ENCODE measurements at regions not wholly inside any gene's neighbourhood (a gene's known extent, or its start where the extent isn't known, plus 50 kb on each side); places are given as distances from the start of the nearest gene placed in this dataset.

- TF ChIP-seq, protein P1, sequence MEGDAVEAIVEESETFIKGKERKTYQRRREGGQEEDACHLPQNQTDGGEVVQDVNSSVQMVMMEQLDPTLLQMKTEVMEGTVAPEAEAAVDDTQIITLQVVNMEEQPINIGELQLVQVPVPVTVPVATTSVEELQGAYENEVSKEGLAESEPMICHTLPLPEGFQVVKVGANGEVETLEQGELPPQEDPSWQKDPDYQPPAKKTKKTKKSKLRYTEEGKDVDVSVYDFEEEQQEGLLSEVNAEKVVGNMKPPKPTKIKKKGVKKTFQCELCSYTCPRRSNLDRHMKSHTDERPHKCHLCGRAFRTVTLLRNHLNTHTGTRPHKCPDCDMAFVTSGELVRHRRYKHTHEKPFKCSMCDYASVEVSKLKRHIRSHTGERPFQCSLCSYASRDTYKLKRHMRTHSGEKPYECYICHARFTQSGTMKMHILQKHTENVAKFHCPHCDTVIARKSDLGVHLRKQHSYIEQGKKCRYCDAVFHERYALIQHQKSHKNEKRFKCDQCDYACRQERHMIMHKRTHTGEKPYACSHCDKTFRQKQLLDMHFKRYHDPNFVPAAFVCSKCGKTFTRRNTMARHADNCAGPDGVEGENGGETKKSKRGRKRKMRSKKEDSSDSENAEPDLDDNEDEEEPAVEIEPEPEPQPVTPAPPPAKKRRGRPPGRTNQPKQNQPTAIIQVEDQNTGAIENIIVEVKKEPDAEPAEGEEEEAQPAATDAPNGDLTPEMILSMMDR (IDR thresholded peaks at IDR 0.05): no peak
- intact Hi-C loops (cut with DNase I): loop anchor here (5.0 kb wide), 2 partner anchors 33 to 263 kb away; no protein-coding TSS in a partner anchor
- H3K9me3 ChIP-seq: no peaks in the 10 kb centered on the region
- no peaks in the 10 kb centered on the region for H3K36me3 ChIP-seq
- peak in 1 of 2 donors; percentile 64 for DNase-seq (ENCODE audit: low spot score in 2 of 2)
- peak overlapping the region; percentile 85 to 93 for H3K27ac ChIP-seq
- no peak overlapping the region for H3K4me3 ChIP-seq
- H3K27me3 ChIP-seq: no peaks in the 10 kb centered on the region
- H3K4me1 ChIP-seq: peaks cover 15 to 28% of the 10 kb centered on the region in 2 donors
Observed at GRCh38 chr15:99443768-99444446, 121.9 kb upstream of the MEF2A start.

GRCh38 chr15:99445272-99445850 is 120.4 kb upstream of the MEF2A start:
- Histone ChIP-seq H3K36me3 (no peaks in the 10 kb centered on the region), H3K4me1 (peaks cover 15 to 28% of the 10 kb centered on the region in 2 donors), H3K27ac (no peak overlapping the region), H3K9me3 (no peaks in the 10 kb centered on the region), H3K4me3 (no peak overlapping the region), H3K27me3 (no peaks in the 10 kb centered on the region)
- DNase-seq (ENCODE audit: low spot score in 2 of 2): no peak
- intact Hi-C loops (cut with DNase I): no loop called here
- TF ChIP-seq, protein P1 (IDR thresholded peaks at IDR 0.05): no peak

DNA sequence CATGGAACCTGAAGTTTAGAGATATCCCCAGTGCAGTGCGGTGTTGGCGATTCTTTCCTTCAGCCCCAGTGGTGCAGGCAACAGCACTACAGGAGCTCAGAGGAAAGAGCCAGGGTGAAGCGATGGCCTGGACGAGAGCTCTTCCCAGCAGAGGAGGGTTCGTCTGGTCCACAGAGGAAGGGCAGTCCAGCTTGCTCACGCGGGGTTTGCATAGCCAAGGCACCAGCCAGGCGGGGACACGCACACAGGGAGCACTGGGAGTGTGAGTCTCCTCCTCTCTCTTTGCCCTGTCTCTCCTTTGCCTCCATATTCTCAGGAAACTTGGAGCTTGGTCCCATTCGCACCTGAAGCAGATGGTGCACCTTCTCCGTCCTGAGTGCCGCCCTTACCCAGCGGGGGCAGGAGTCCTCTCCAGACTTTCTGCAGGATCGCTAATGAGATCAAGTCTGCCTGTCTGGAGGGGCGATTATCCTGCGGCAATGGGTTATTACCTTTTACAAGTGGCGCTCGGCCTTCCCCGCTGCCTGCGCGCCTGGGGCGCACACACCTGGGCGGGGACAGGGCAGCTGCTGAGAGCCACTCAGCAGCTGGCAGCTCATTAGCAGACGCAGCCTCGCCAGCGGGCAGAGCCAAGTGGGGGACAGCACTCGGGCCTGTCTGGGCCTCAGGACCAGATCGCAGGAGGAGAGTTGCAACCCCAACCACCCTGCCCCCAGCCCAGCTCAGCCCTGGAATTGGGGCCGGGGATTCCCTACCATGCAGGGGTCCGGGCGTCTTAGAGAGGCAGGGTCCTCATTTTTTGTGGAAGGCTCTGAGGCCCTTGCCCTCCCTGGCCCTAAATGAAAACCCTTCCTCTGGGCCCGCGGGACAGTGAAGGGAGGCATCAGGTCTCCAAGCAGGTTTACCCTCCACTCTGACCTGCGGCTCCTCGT is 119.0 kb upstream of the MEF2A start:
- H3K4me1 ChIP-seq: peaks cover 10 to 21% of the 10 kb centered on the region in 2 donors
- H3K27me3 ChIP-seq: no peaks in the 10 kb centered on the region
- intact Hi-C loops (cut with DNase I): no loop called here
- no peaks in the 10 kb centered on the region for H3K36me3 ChIP-seq
- no peak overlapping the region for H3K27ac ChIP-seq
- DNase-seq (ENCODE audit: low spot score in 2 of 2): peak in 1 of 2 donors; percentile 62
- TF ChIP-seq, protein P1 (IDR thresholded peaks at IDR 0.05): no peak
- H3K4me3 ChIP-seq: no peak overlapping the region
- no peaks in the 10 kb centered on the region for H3K9me3 ChIP-seq

GRCh38 chr15:99447497-99448371 is 118.0 kb upstream of the MEF2A start:
- peak in 1 of 2 donors; percentile 58 for DNase-seq (ENCODE audit: low spot score in 2 of 2)

More at GRCh38 chr15:99447497-99448371, 118.0 kb upstream of the MEF2A start:
- Histone ChIP-seq H3K36me3 (no peaks in the 10 kb centered on the region), H3K4me3 (no peak overlapping the region), H3K27me3 (no peaks in the 10 kb centered on the region), H3K9me3 (no peaks in the 10 kb centered on the region), H3K4me1 (peaks cover 7 to 23% of the 10 kb centered on the region in 2 donors), H3K27ac (peak overlapping the region in 1 of 2 donors; percentile 43)
- TF ChIP-seq, protein P1 (IDR thresholded peaks at IDR 0.05): no peak
- intact Hi-C loops (cut with DNase I): no loop called here

Measured in ascending aorta (tissue), 2 donors.